Right lung (tissue), 2 donors: ENCODE measurements at regions not wholly inside any gene's neighbourhood (a gene's known extent, or its start where the extent isn't known, plus 50 kb on each side); places are given as distances from the start of the nearest gene placed in this dataset.
"Not testable (repeated sequence)": the region's sequence is repeated elsewhere in the genome, so short reads cannot be mapped to it uniquely, and the experiment has no call there.

ENCODE experiments used
- DNase-seq, 2 donors: peaks; one replicate each; pipeline ENCODE4 v3.0.0-alpha.2; 2013

GRCh38 chr7:51620706-51621105 lies 304.1 kb upstream of the COBL start:
- no peak for DNase-seq

- DNase-seq = no peak
These were observed 303.3 kb upstream of the COBL start for GRCh38 chr7:51619880-51620279.

GRCh38 chr7:51617686-51618085 lies 301.1 kb upstream of the COBL start:
- DNase-seq = no peak

- no peak for DNase-seq
These were observed 297.3 kb upstream of the COBL start for GRCh38 chr7:51613911-51614357.

GRCh38 chr7:51611937-51612336 lies 295.3 kb upstream of the COBL start:
- DNase-seq = no peak

- no peak for DNase-seq
These were observed 290.8 kb upstream of the COBL start for GRCh38 chr7:51607447-51607846.

- no peak for DNase-seq
These were observed 290.1 kb upstream of the COBL start for GRCh38 chr7:51606601-51607154.

- DNase-seq = no peak
These were observed 285.8 kb upstream of the COBL start for GRCh38 chr7:51602376-51602775.

- DNase-seq = no peak
These were observed 284.9 kb upstream of the COBL start for GRCh38 chr7:51601461-51601860.

- not testable (repeated sequence) for DNase-seq
These were observed 283.3 kb upstream of the COBL start for GRCh38 chr7:51599935-51600334.

- no peak for DNase-seq
These were observed 277.0 kb upstream of the COBL start for GRCh38 chr7:51593628-51594027.

GRCh38 chr7:51592842-51593599 lies 276.4 kb upstream of the COBL start:
- no peak for DNase-seq

GRCh38 chr7:51591223-51591622 lies 274.6 kb upstream of the COBL start:
- no peak for DNase-seq

- no peak for DNase-seq
These were observed 274.1 kb upstream of the COBL start for GRCh38 chr7:51590746-51591145.

GRCh38 chr7:51589111-51589510 lies 272.5 kb upstream of the COBL start:
- DNase-seq = no peak

- no peak for DNase-seq
These were observed 271.0 kb upstream of the COBL start for GRCh38 chr7:51587604-51588003.

- DNase-seq = no peak
These were observed 260.8 kb upstream of the COBL start for GRCh38 chr7:51577390-51577789.

GRCh38 chr7:51569581-51569980 lies 253.0 kb upstream of the COBL start:
- DNase-seq = no peak

- DNase-seq = no peak
These were observed 252.6 kb upstream of the COBL start for GRCh38 chr7:51569176-51569575.

- no peak for DNase-seq
These were observed 234.5 kb upstream of the COBL start for GRCh38 chr7:51551070-51551469.

GRCh38 chr7:51545131-51545530 lies 228.5 kb upstream of the COBL start:
- DNase-seq = no peak

GRCh38 chr7:51543801-51544553 lies 227.4 kb upstream of the COBL start:
- no peak for DNase-seq

GRCh38 chr7:51540906-51541305 lies 224.3 kb upstream of the COBL start:
- DNase-seq = not testable (repeated sequence)
